NB4 (cell line): ENCODE measurements at regions not wholly inside any gene's neighbourhood (a gene's known extent, or its start where the extent isn't known, plus 50 kb on each side); places are given as distances from the start of the nearest gene placed in this dataset.

Experiments used
- DNase-seq: peaks from one replicate; pipeline ENCODE4 v3.0.0; 2010; ENCODE audit warnings: low read depth
- H3K4me3 ChIP-seq: one replicate; pipeline ENCODE4 v1.5.1; 2011; ENCODE audit warnings: mild to moderate bottlenecking, low read depth, low read length, moderate library complexity
- MYC ChIP-seq: IDR thresholded peaks from 2 replicates; pipeline ENCODE4 v1.6.1; 2011; ENCODE audit warnings: low read depth, low read length
- POLR2A ChIP-seq: IDR thresholded peaks from 2 replicates; pipeline ENCODE4 v1.6.1; 2011; ENCODE audit warnings: mild to moderate bottlenecking; ENCODE audit not compliant: insufficient read length; ENCODE audit errors: extremely low read depth
- TF ChIP-seq, protein P1 (sequence below): IDR thresholded peaks from 2 replicates; pipeline ENCODE4 v1.6.1; 2011; ENCODE audit warnings: low read depth, low read length
- TF ChIP-seq, protein P2 (sequence below): IDR thresholded peaks from one replicate; pipeline ENCODE4 v1.5.1; 2012; ENCODE audit warnings: low read depth, low read length

DNA sequence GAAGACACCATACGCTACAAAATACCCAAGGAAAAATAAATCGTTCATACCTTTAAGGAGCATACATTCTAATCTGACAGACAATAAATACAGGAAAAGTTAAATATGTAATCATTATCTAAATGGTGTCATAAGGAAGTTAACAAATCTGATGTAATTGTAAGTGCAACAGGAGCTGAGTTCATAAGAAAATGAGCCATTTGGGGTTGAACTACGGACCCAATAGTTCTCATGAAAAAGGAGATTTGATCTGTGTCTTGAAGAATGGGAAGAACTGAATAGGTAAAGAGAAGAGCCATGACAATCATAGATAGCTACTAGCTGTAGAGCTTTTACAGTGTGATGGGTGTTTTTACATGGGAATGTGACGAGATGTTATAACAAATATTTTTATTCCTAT lies 175.6 kb downstream of the ANKRD50 start:
- no peak for DNase-seq
- H3K4me3 ChIP-seq = no peak overlapping the region
- TF ChIP-seq MYC = no peak
- TF ChIP-seq, protein P1, sequence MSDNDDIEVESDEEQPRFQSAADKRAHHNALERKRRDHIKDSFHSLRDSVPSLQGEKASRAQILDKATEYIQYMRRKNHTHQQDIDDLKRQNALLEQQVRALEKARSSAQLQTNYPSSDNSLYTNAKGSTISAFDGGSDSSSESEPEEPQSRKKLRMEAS = no peak
- no peak for TF ChIP-seq POLR2A
- TF ChIP-seq, protein P2, sequence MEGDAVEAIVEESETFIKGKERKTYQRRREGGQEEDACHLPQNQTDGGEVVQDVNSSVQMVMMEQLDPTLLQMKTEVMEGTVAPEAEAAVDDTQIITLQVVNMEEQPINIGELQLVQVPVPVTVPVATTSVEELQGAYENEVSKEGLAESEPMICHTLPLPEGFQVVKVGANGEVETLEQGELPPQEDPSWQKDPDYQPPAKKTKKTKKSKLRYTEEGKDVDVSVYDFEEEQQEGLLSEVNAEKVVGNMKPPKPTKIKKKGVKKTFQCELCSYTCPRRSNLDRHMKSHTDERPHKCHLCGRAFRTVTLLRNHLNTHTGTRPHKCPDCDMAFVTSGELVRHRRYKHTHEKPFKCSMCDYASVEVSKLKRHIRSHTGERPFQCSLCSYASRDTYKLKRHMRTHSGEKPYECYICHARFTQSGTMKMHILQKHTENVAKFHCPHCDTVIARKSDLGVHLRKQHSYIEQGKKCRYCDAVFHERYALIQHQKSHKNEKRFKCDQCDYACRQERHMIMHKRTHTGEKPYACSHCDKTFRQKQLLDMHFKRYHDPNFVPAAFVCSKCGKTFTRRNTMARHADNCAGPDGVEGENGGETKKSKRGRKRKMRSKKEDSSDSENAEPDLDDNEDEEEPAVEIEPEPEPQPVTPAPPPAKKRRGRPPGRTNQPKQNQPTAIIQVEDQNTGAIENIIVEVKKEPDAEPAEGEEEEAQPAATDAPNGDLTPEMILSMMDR = no peak

DNA sequence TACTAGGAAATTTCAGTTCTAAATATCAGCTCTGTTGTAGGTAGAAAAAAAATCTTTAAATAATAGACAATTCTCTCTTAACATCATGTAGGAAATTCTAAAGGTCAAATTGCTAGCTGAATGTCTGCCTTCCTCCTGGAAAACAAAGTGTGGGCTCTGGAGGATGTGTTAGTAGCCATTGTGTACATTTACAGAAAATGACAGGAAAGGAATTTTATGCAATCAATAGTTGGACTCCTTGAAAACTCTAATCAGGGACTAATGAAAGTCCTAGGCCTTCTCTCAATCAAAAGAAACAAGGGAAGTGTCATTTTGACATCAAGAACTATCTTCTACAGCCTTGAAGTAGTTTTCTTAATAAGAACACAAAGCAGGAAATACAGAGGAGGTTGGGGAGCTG lies 174.6 kb downstream of the ANKRD50 start:
- H3K4me3 ChIP-seq = no peak overlapping the region
- DNase-seq = no peak
- no peak for TF ChIP-seq MYC
- no peak for TF ChIP-seq POLR2A
- TF ChIP-seq, protein P1 = no peak
- TF ChIP-seq, protein P2 = no peak

DNA sequence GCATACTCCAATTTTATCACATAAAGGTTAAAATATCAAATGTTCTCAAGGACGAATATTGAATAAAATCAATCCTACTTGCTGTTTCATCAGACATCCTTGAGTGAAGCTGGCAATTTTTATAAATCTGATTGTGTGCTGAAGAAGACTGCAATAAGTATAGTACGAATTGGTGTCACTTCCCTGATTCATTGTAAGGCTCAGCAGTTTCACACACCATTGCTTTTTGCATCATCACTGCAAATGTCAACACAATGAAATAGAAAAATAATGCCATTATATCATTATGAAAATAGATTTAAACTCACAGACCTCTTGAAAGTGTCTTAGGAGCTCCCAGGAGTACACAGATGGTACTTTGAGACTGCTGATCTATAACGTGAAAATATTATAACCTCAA lies 172.5 kb downstream of the ANKRD50 start:
- DNase-seq = no peak
- TF ChIP-seq, protein P1 = no peak
- TF ChIP-seq POLR2A (no peak), MYC (no peak)
- TF ChIP-seq, protein P2 = no peak
- H3K4me3 ChIP-seq = no peak overlapping the region

DNA sequence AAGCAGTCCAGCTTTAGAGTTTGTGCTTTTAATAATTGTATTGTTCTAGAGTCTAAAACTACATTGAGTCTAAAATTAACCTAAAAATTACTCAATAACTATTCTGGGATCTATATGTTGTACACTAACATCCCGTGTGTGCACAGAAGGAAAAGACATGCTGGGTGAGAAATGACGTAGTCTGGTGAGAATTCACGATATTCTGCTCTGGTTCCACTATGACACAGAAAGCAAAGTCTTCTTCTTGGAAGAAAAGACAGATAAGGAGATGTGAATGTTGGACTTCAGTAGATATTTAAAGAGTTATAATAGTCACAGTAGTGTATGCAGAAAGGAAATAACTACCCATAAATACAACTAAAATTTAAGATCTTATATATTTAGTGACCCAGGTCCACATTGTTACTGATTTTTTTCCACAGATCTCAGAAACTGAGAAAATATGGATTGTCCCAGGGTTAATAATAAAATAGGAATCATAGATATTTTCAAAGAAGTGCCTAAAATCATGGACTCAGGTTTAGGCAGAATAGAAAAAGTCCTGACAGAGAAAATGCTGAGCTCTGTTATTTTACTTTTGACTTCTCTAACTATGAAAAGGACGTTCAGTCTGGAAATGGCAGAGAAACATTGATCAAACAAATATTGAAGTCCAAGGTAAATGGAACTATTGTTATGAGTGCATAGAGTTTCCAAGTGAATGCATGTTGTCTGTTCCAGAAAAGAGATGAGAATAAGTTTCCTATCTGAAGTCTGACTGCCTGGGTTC lies 170.7 kb downstream of the ANKRD50 start:
- DNase-seq = no peak
- H3K4me3 ChIP-seq = no peak overlapping the region
- TF ChIP-seq, protein P2 = no peak
- TF ChIP-seq, protein P1 = no peak
- TF ChIP-seq POLR2A (no peak), MYC (no peak)

DNA sequence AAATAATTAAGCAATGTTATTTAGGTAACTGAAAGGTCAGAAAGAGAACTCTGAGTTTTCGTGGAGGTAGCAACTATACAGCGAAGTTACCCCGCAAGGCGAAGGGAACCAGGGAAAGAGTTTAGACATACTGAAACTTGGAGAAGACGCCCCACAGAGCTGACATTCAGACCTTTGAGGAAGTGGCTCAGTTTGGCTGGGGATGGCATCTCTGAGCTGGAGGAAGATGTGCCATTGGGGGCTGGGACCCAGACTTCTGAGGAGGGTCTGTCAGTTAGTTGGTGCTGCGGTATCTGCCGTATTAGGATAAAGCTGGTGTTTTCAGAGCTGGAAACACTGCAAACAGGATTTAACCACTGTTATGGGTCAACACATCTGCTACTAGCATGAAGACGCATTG lies 156.6 kb downstream of the ANKRD50 start:
- TF ChIP-seq, protein P2 = no peak
- TF ChIP-seq POLR2A (no peak), MYC (no peak)
- TF ChIP-seq, protein P1 = no peak
- H3K4me3 ChIP-seq = no peak overlapping the region

More for the DNA sequence above, 156.6 kb downstream of the ANKRD50 start:
- DNase-seq = peak; percentile 0
